Stomach (tissue), 8 donors: ENCODE measurements at regions not wholly inside any gene's neighbourhood (a gene's known extent, or its start where the extent isn't known, plus 50 kb on each side); places are given as distances from the start of the nearest gene placed in this dataset.

Source experiments
- DNase-seq, 2 donors: peaks; one replicate each; pipeline versions ENCODE4 v3.0.0 to v3.0.0-alpha.2; 2013 to 2019
- H3K27ac ChIP-seq, 5 donors: fragments of 200-600 bp in 4 of 5; sonication (generic) in 4 of 5; one replicate each; pipeline ENCODE4 v1.5.1; 2013 to 2019; ENCODE audit warnings: mild to moderate bottlenecking in 1 of 5, moderate library complexity in 1 of 5
- H3K27me3 ChIP-seq, 3 donors: fragments of 200-600 bp; sonication (generic); one replicate each; pipeline ENCODE4 v1.5.1; 2017 to 2019; ENCODE audit warnings: mixed run types in 1 of 3
- H3K36me3 ChIP-seq, 4 donors: fragments of 200-600 bp; sonication (generic); 1 replicate in 3 of 4; 2 replicates in 1 of 4; pipeline ENCODE4 v1.5.1; 2016 to 2019
- H3K4me1 ChIP-seq, 4 donors: fragments of 200-600 bp; sonication (generic); one replicate each; pipeline ENCODE4 v1.5.1; 2016 to 2019
- H3K4me3 ChIP-seq, 4 donors: fragments of 200-600 bp; sonication (generic) in 3 of 4; one replicate each; pipeline ENCODE4 v1.5.1; 2016 to 2019; ENCODE audit warnings: mild to moderate bottlenecking in 1 of 4
- H3K9me3 ChIP-seq, 4 donors: fragments of 200-600 bp; sonication (generic); one replicate each; pipeline ENCODE4 v1.5.1; 2016 to 2019
- EP300 ChIP-seq: sonication (generic); formaldehyde crosslinking; IDR thresholded peaks from one replicate; pipeline ENCODE4 v1.6.1; 2017; ENCODE audit warnings: antibody characterized with exemption
- POLR2A ChIP-seq, 4 donors: fragments of 450-650 bp; IDR thresholded peaks; one replicate each; pipeline ENCODE4 v1.6.1; 2016; ENCODE audit warnings: antibody characterized with exemption in 4 of 4, control low read depth in 2 of 4, mild to moderate bottlenecking in 1 of 4, moderate library complexity in 1 of 4
- POLR2AphosphoS5 ChIP-seq, 3 donors: sonication (generic); formaldehyde crosslinking; IDR thresholded peaks; one replicate each; pipeline ENCODE4 v1.6.1; 2016; ENCODE audit warnings: antibody characterized with exemption in 3 of 3
- WGBS, 5 donors: extraction: QIAGEN DNeasy Blood & Tissue Kit in 3 of 5; methylation state at CpG; one replicate each; pipeline versions ENCODE4 v1.1.5 to v1.1.7; 2013 to 2018; 5-methylcytosine and 5-hydroxymethylcytosine counted together
- intact Hi-C: fragments of 100-400 bp; cut with DNase I; formaldehyde crosslinking; loops from one replicate; pipeline ENCODE4 v1.15.1; 2023; ENCODE audit warnings: low total_unique reads
- TF ChIP-seq, protein P1 (sequence below), 7 experiments: fragments of 450-650 bp in 4 of 7; fragments of 200-600 bp in 3 of 7; sonication (generic) in 3 of 7; IDR thresholded peaks; one replicate each; pipeline ENCODE4 v1.5.1; 2016 to 2019; ENCODE audit warnings: antibody characterized with exemption in 7 of 7, control low read depth in 2 of 7, mild to moderate bottlenecking in 1 of 7
- donor health status: healthy with polysubstance abuse.
- donor health status: Bipolar disorder and iron deficiency.
- donor health status: healthy.

DNA sequence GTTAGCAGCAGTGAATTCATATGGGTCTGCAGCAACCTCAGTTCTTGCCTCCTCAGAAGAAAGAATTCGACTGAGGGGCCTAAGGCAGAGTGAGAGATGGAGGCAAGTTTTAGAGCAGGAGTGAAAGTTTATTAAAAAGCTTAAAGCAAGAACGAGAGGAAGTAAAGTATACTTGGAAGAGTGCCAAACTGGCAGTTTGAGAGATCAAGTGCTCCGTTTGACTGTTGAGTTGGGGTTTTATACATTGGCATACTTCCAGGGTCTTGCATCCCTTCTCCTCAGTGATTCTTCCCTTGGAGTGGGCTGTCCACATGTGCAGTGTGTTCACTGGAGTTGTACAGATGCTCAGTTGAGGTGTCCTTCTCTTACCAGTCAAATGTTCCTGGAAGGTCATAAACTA lies 203.6 kb downstream of the SPATA31D1 start:
- no peaks in the 10 kb centered on the region for H3K36me3 ChIP-seq
- H3K9me3 ChIP-seq: peaks cover 0 to 6% (median 0%) of the 10 kb centered on the region in 4 donors
- no peak overlapping the region for H3K4me3 ChIP-seq
- TF ChIP-seq EP300 (no peak), POLR2A (IDR thresholded peaks at IDR 0.05) (no peak), POLR2AphosphoS5 (IDR thresholded peaks at IDR 0.05) (no peak)
- TF ChIP-seq, protein P1, sequence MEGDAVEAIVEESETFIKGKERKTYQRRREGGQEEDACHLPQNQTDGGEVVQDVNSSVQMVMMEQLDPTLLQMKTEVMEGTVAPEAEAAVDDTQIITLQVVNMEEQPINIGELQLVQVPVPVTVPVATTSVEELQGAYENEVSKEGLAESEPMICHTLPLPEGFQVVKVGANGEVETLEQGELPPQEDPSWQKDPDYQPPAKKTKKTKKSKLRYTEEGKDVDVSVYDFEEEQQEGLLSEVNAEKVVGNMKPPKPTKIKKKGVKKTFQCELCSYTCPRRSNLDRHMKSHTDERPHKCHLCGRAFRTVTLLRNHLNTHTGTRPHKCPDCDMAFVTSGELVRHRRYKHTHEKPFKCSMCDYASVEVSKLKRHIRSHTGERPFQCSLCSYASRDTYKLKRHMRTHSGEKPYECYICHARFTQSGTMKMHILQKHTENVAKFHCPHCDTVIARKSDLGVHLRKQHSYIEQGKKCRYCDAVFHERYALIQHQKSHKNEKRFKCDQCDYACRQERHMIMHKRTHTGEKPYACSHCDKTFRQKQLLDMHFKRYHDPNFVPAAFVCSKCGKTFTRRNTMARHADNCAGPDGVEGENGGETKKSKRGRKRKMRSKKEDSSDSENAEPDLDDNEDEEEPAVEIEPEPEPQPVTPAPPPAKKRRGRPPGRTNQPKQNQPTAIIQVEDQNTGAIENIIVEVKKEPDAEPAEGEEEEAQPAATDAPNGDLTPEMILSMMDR (IDR thresholded peaks at IDR 0.05): no peak
- no peaks in the 10 kb centered on the region for H3K27me3 ChIP-seq
- WGBS, 5 donors: 28 to 32% (median 31%) methylated on average over 3 of the region's 3 CpGs
- DNase-seq: no peak
- intact Hi-C loops: no loop called here
- H3K4me1 ChIP-seq: no peaks in the 10 kb centered on the region
- no peak overlapping the region for H3K27ac ChIP-seq

DNA sequence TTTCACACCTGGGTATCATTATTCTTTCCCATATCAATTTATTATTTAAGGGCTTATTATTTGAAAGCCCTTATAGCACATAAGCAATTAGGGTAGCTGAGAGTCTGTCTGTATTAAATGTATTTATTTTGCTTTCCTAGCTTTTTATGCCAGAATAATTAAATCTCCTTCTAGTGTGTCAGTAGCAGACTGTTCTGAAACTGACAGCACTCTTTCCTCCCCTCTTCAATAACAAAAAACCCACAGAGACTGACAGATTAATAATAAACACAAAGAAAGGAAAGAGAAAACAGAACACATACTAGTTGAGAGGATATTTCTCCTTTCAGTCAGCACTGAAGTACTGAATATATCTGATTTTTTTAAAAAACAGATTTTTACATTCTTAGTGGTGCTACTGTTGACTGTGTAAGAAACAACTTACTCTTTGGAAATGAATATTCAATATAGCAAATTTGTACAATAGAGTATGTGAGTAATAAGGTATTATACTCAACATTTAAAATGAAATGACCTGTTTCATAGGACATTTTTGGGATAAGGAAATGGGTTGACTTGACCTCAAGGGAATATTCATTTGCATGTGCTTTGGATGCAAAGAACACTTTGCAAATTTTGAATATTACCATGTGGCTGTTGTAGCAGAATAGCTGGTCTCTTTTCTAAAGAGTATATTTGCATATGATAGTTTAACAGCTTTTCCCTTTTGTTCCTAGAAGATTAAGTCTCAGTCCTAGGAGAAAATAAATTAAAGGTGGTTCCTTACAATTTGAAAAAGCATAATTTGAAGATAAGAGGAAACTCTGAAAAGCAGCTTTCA lies 208.3 kb downstream of the SPATA31D1 start:
- Histone ChIP-seq H3K36me3 (no peaks in the 10 kb centered on the region), H3K4me3 (no peak overlapping the region), H3K27me3 (no peaks in the 10 kb centered on the region), H3K9me3 (peaks cover 0 to 6% (median 0%) of the 10 kb centered on the region in 4 donors), H3K27ac (no peak overlapping the region), H3K4me1 (no peaks in the 10 kb centered on the region)
- intact Hi-C loops: no loop called here
- no peak for DNase-seq
- TF ChIP-seq POLR2A (IDR thresholded peaks at IDR 0.05) (no peak), EP300 (no peak), POLR2AphosphoS5 (IDR thresholded peaks at IDR 0.05) (no peak)
- TF ChIP-seq, protein P1 (IDR thresholded peaks at IDR 0.05): no peak

DNA sequence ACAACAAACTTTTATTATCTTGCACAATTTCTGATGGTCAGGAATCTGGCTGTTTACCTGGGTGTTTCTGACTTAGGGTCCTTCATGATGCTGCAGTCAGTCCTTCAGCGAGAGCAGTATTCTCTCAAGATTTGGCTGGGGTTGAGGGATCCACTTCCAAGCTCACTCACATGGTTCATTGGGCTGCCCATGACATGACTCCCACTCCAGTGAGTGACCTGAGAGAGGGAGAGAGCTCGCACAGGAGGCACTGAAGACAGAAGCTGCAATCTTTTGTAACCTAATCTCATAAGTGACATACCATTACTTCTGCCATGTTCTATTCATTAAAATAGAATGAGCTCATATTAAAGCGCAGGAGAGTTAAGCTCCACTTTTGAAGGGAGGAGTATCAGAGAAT lies 212.6 kb downstream of the SPATA31D1 start:
- DNase-seq: no peak
- no peak overlapping the region for H3K27ac ChIP-seq
- H3K4me3 ChIP-seq: no peak overlapping the region
- no peak for TF ChIP-seq POLR2A (IDR thresholded peaks at IDR 0.05)
- TF ChIP-seq, protein P1 (IDR thresholded peaks at IDR 0.05): no peak
- TF ChIP-seq POLR2AphosphoS5 (IDR thresholded peaks at IDR 0.05): no peak
- H3K4me1 ChIP-seq: no peaks in the 10 kb centered on the region
- H3K9me3 ChIP-seq: no peaks in the 10 kb centered on the region
- no peaks in the 10 kb centered on the region for H3K27me3 ChIP-seq
- WGBS, 5 donors: 74 to 94% (median 82%) methylated on average over 3 of the region's 3 CpGs
- intact Hi-C loops: no loop called here
- H3K36me3 ChIP-seq: no peaks in the 10 kb centered on the region

DNA sequence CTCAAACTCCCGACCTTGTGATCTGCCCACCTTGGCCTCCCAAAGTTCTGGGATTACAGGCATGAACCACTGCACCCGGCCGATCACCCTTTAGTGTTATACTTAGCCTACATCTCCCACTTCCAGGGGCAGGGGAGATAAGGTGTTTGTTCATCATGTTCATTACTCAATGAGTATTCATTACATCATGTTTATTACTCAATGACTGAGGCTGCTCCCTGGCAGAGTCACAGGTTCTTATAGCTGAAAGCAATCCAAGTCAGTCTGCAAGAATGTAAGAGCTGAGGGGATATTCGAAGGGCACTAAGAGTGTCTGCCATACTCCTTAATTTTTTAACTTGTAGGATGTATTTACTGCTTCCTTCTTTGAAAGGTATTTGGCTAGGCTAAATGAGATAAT lies 214.2 kb downstream of the SPATA31D1 start:
- TF ChIP-seq POLR2AphosphoS5 (IDR thresholded peaks at IDR 0.05): no peak
- TF ChIP-seq EP300: no peak
- TF ChIP-seq, protein P1 (IDR thresholded peaks at IDR 0.05): no peak
- TF ChIP-seq POLR2A (IDR thresholded peaks at IDR 0.05): no peak
- WGBS, 5 donors: 84 to 94% (median 89%) methylated on average over 3 to 4 of the region's 4 CpGs
- no peaks in the 10 kb centered on the region for H3K27me3 ChIP-seq
- no peak overlapping the region for H3K27ac ChIP-seq
- H3K4me1 ChIP-seq: no peaks in the 10 kb centered on the region
- intact Hi-C loops: no loop called here
- H3K36me3 ChIP-seq: no peaks in the 10 kb centered on the region
- no peaks in the 10 kb centered on the region for H3K9me3 ChIP-seq
- DNase-seq: no peak
- H3K4me3 ChIP-seq: no peak overlapping the region
